IMR-90 (cell line): ENCODE measurements at regions not wholly inside any gene's neighbourhood (a gene's known extent, or its start where the extent isn't known, plus 50 kb on each side); places are given as distances from the start of the nearest gene placed in this dataset.

Source experiments
- ATAC-seq: fragments of 200-7000 bp; cut with Tn5 transposase; 2 replicates; pipeline ENCODE4 v1.9.1; 2020; ENCODE audit warnings: low read depth, mild to moderate bottlenecking, moderate library complexity
- BruUV-seq: library from RNA; stranded (reverse); fragments of 400-500 nt; replicated peaks from 2 replicates; lab custom pipeline; 2021; lab: Mats Ljungman, UMichigan
- CTCF ChIA-PET: fragments of 300-600 bp; formaldehyde crosslinking; extraction: SDS; loops from one replicate; lab custom pipeline; 2021; ENCODE audit warnings: antibody characterized with exemption; lab: Yijun Ruan, JAX
- POLR2A ChIA-PET: fragments of 300-600 bp; sonication (Branson Sonifier 250); formaldehyde crosslinking; loops from one replicate; lab custom pipeline; 2022; ENCODE audit warnings: antibody characterized with exemption; ENCODE audit not compliant: unreplicated experiment; lab: Charles Lee
- DNase-seq: peaks from one replicate; pipeline ENCODE4 v3.0.0; 2013
- H2AFZ ChIP-seq: replicated peaks from 2 replicates; pipeline ENCODE3; 2013; ENCODE audit warnings: low read length, mild to moderate bottlenecking; ENCODE audit not compliant: poor library complexity
- H2AK5ac ChIP-seq: 2 replicates; pipeline ENCODE4 v1.6.1; 2013; ENCODE audit warnings: low read depth, low read length, inconsistent platforms
- H2AK9ac ChIP-seq: replicated peaks from 2 replicates; pipeline ENCODE3; 2013; ENCODE audit warnings: mild to moderate bottlenecking, low read depth, low read length, moderate library complexity; ENCODE audit not compliant: poor library complexity
- H2BK120ac ChIP-seq: 2 replicates; pipeline ENCODE4 v1.6.1; 2013; ENCODE audit warnings: low read depth, low read length, inconsistent platforms
- H2BK15ac ChIP-seq: 3 replicates; pipeline ENCODE4 v1.6.1; 2013; ENCODE audit warnings: low read depth, low read length, inconsistent platforms
- H2BK20ac ChIP-seq: 2 replicates; pipeline ENCODE4 v1.6.1; 2013; ENCODE audit warnings: low read depth, mild to moderate bottlenecking, inconsistent platforms, low read length, moderate library complexity
- H2BK5ac ChIP-seq: 2 replicates; pipeline ENCODE4 v1.6.1; 2013; ENCODE audit warnings: mild to moderate bottlenecking, low read depth, low read length, inconsistent platforms; ENCODE audit not compliant: poor library complexity, severe bottlenecking
- H3K14ac ChIP-seq: replicated peaks from 2 replicates; pipeline ENCODE4 v1.6.1; 2013; ENCODE audit warnings: low read depth, low read length, inconsistent platforms
- H3K18ac ChIP-seq: 2 replicates; pipeline ENCODE4 v1.6.1; 2013; ENCODE audit warnings: low read depth, low read length, control low read depth
- H3K23ac ChIP-seq: 2 replicates; pipeline ENCODE4 v1.6.1; 2013; ENCODE audit warnings: low read depth, low read length, inconsistent platforms
- H3K27ac ChIP-seq: 2 replicates; pipeline ENCODE4 v1.5.1; 2013; ENCODE audit warnings: mild to moderate bottlenecking, control low read depth, low read length; ENCODE audit not compliant: insufficient read depth
- H3K27me3 ChIP-seq: 2 replicates; pipeline ENCODE4 v1.6.1; 2013; ENCODE audit warnings: low read length; ENCODE audit not compliant: control insufficient read depth, insufficient read depth
- H3K36me3 ChIP-seq: 2 replicates; pipeline ENCODE4 v1.6.1; 2013; ENCODE audit warnings: low read length, mixed read lengths; ENCODE audit not compliant: control insufficient read depth, insufficient read depth
- H3K4ac ChIP-seq: 2 replicates; pipeline ENCODE4 v1.6.1; 2013; ENCODE audit warnings: low read depth, low read length, inconsistent platforms
- H3K4me1 ChIP-seq: 2 replicates; pipeline ENCODE4 v1.6.1; 2013; ENCODE audit warnings: low read length, mixed read lengths; ENCODE audit not compliant: control insufficient read depth, insufficient read depth
- H3K4me2 ChIP-seq: 2 replicates; pipeline ENCODE4 v1.6.1; 2013; ENCODE audit warnings: low read depth, mild to moderate bottlenecking, control low read depth, low read length, moderate library complexity
- H3K4me3 ChIP-seq: 2 replicates; pipeline ENCODE4 v1.5.1; 2013; ENCODE audit warnings: low read depth, mild to moderate bottlenecking, control low read depth, low read length, moderate library complexity; ENCODE audit not compliant: insufficient read depth
- H3K56ac ChIP-seq: 2 replicates; pipeline ENCODE4 v1.6.1; 2013; ENCODE audit warnings: low read length, inconsistent platforms; ENCODE audit not compliant: insufficient read depth; ENCODE audit errors: extremely low read depth
- H3K79me1 ChIP-seq, 2 experiments: 2 replicates each; pipeline ENCODE4 v1.6.1; 2013; ENCODE audit warnings: low read length in 2 of 2, inconsistent platforms in 1 of 2, low read depth in 1 of 2
- H3K9ac ChIP-seq: 2 replicates; pipeline ENCODE4 v1.6.1; 2013; ENCODE audit warnings: low read depth, low read length, control low read depth
- H3K9me1 ChIP-seq: 2 replicates; pipeline ENCODE4 v1.6.1; 2013; ENCODE audit warnings: low read length, inconsistent platforms; ENCODE audit not compliant: insufficient read depth
- H3K9me3 ChIP-seq: 2 replicates; pipeline ENCODE4 v1.6.1; 2013; ENCODE audit warnings: low read length; ENCODE audit not compliant: control insufficient read depth, insufficient read depth
- H4K20me1 ChIP-seq: 2 replicates; pipeline ENCODE4 v1.6.1; 2013; ENCODE audit warnings: low read length, inconsistent platforms; ENCODE audit not compliant: insufficient read depth
- H4K5ac ChIP-seq: 2 replicates; pipeline ENCODE4 v1.6.1; 2013; ENCODE audit warnings: mild to moderate bottlenecking, low read depth, low read length, control low read depth
- H4K8ac ChIP-seq, 2 experiments: 2 replicates each; pipeline ENCODE4 v1.6.1; 2013; ENCODE audit warnings: low read depth in 2 of 2, low read length in 2 of 2, control low read depth in 1 of 2, inconsistent platforms in 1 of 2
- H4K91ac ChIP-seq: 2 replicates; pipeline ENCODE4 v1.6.1; 2013; ENCODE audit warnings: low read depth, low read length, inconsistent platforms; ENCODE audit not compliant: insufficient read depth
- FOS ChIP-seq: fragments of 150-350 bp; IDR thresholded peaks from 2 replicates; pipeline ENCODE4 v1.6.1; 2016; ENCODE audit warnings: low read depth, low read length
- MXI1 ChIP-seq: IDR thresholded peaks from 2 replicates; pipeline ENCODE4 v1.6.1; 2012; ENCODE audit warnings: low read depth, mild to moderate bottlenecking, low read length, moderate library complexity, borderline replicate concordance
- RFX5 ChIP-seq: IDR thresholded peaks from 2 replicates; pipeline ENCODE4 v1.8.0; 2012; ENCODE audit warnings: low read depth, mild to moderate bottlenecking, low read length, moderate library complexity
- WGBS, 2 experiments: methylation state at CpG; one replicate each; pipeline versions ENCODE4 v1.1.5 to v1.1.7; 2013; ENCODE audit warnings: missing lambda C conversion rate in 2 of 2; ENCODE audit not compliant: insufficient read length in 1 of 2; ENCODE audit errors: extremely low coverage in 2 of 2; 5-methylcytosine and 5-hydroxymethylcytosine counted together
- dilution Hi-C: fragments of 300-500 bp; cut with HindIII; formaldehyde crosslinking; loops from one replicate; pipeline ENCODE4 v1.14.3; 2018; ENCODE audit warnings: low sequenced_read_pairs; ENCODE audit not compliant: unreplicated experiment
- in situ Hi-C: fragments of 300-500 bp; cut with MboI; formaldehyde crosslinking; loops from 3 replicates; pipeline ENCODE4 v1.14.3; 2019; ENCODE audit warnings: low sequenced_read_pairs, inconsistent platforms, mixed read lengths
- intact Hi-C: fragments of 100-400 bp; cut with micrococcal nuclease; formaldehyde crosslinking; loops from 2 replicates; pipeline ENCODE4 v1.10.0; 2022

- Histone ChIP-seq H2BK20ac (peak overlapping the region; percentile 14; the same call in 1 of the 2 replicates), H3K56ac (no peak overlapping the region), H3K14ac (peak overlapping the region; percentile 57; the same call in 1 of the 2 replicates), H3K9ac (no peak overlapping the region), H3K9me1 (peaks cover 20% of the 10 kb centered on the region), H3K4me3 (no peak overlapping the region), H3K18ac (peak overlapping the region; percentile 55; the same call in 1 of the 2 replicates), H3K4me2 (no peak overlapping the region), H3K9me3 (no peaks in the 10 kb centered on the region), H3K27me3 (no peaks in the 10 kb centered on the region), H4K91ac (peak overlapping the region; percentile 19; the same call in 1 of the 2 replicates), H2BK15ac (peak overlapping the region; percentile 47; the same call in 1 of the 3 replicates), H3K27ac (no peak overlapping the region), H3K4me1 (peaks cover 11% of the 10 kb centered on the region), H2AK9ac (peak overlapping the region; percentile 46), H3K36me3 (no peaks in the 10 kb centered on the region), H4K20me1 (no peaks in the 10 kb centered on the region), H2AK5ac (peak overlapping the region; percentile 74), H3K79me1 (no peaks in the 10 kb centered on the region), H2AFZ (no peak overlapping the region), H4K5ac (no peak overlapping the region), H4K8ac (no peak overlapping the region; a peak in 1 of 4 replicates), H3K23ac (no peak overlapping the region), H2BK5ac (peak overlapping the region; percentile 25), H2BK120ac (peak overlapping the region; percentile 44; the same call in 1 of the 2 replicates), H3K4ac (peak overlapping the region; percentile 71)
- WGBS, 2 experiments: 89% methylated on average over 2 of the region's 2 CpGs; no CpG with 5 or more reads in 1 of the 2 experiments
- DNase-seq: peak; percentile 40
- POLR2A ChIA-PET: no interaction called here
- intact Hi-C loops: loop anchor here (5.0 kb wide), 1 partner anchor 117 kb away; no protein-coding TSS in a partner anchor
- CTCF ChIA-PET: no interaction called here
- no TSS peak for BruUV-seq
- no peak for ATAC-seq
- no peak for TF ChIP-seq MXI1
- TF ChIP-seq RFX5: peak; percentile 46; the same call in 1 of the 2 replicates
- TF ChIP-seq FOS: 0 out of 2 replicates have a peak, but pooled peaks have one; percentile 13
- in situ Hi-C loops: no loop called here
- dilution Hi-C loops: no loop called here
These were observed 68.4 kb upstream of the DUSP5 start for GRCh38 chr10:110429301-110429700.
